ENCODE measurements at regions not wholly inside any gene's neighbourhood (a gene's known extent, or its start where the extent isn't known, plus 50 kb on each side); places are given as distances from the start of the nearest gene placed in this dataset.

DNA sequence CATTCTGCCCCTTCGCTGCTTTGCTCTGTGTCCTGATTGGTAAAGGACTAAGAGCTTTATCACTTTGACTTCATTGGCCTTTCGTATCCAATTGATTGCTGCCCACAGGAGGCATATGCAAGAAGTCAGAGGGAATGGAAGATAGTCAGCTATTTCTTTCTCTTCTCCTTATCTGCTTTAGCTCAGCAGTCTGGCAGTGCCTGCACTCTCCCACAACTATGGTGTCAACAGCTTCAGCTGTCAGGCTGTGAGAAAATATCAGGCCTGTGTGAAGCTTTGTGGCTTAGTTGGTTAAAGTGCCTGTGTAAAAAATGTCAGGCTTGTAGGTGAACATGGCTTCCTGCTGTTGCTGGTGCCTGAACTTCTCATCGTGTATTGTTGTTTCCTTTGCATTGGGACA, 243.0 kb downstream of the PCDH17 start:
- TF ChIP-seq, protein P1, sequence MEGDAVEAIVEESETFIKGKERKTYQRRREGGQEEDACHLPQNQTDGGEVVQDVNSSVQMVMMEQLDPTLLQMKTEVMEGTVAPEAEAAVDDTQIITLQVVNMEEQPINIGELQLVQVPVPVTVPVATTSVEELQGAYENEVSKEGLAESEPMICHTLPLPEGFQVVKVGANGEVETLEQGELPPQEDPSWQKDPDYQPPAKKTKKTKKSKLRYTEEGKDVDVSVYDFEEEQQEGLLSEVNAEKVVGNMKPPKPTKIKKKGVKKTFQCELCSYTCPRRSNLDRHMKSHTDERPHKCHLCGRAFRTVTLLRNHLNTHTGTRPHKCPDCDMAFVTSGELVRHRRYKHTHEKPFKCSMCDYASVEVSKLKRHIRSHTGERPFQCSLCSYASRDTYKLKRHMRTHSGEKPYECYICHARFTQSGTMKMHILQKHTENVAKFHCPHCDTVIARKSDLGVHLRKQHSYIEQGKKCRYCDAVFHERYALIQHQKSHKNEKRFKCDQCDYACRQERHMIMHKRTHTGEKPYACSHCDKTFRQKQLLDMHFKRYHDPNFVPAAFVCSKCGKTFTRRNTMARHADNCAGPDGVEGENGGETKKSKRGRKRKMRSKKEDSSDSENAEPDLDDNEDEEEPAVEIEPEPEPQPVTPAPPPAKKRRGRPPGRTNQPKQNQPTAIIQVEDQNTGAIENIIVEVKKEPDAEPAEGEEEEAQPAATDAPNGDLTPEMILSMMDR (IDR thresholded peaks at IDR 0.05): no peak
- TF ChIP-seq POLR2AphosphoS5 (IDR thresholded peaks at IDR 0.05) (no peak), POLR2A (IDR thresholded peaks at IDR 0.05) (no peak)

All from prostate gland (tissue), 2 donors.